ENCODE measurements at regions not wholly inside any gene's neighbourhood (a gene's known extent, or its start where the extent isn't known, plus 50 kb on each side); places are given as distances from the start of the nearest gene placed in this dataset.

- intact Hi-C loops (cut with DNase I): no loop called here
- Histone ChIP-seq H3K4me1 (no peaks in the 10 kb centered on the region), H3K4me3 (no peak overlapping the region), H3K9me3 (peaks cover 7 to 14% (median 11%) of the 10 kb centered on the region in 4 donors), H3K36me3 (no peaks in the 10 kb centered on the region), H3K27me3 (no peaks in the 10 kb centered on the region), H3K27ac (no peak overlapping the region)
- no peak for DNase-seq
- 94 to 96% methylated on average over 6 of the region's 6 CpGs for WGBS, 2 donors
- TF ChIP-seq POLR2AphosphoS5 (IDR thresholded peaks at IDR 0.05) (no peak), CTCF (IDR thresholded peaks at IDR 0.05) (no peak), POLR2A (IDR thresholded peaks at IDR 0.05) (no peak), EP300 (IDR thresholded peaks at IDR 0.05) (no peak)
These were observed 249.3 kb upstream of the ECI2 start for GRCh38 chr6:4384656-4385055.

- Histone ChIP-seq H3K27ac (no peak overlapping the region), H3K4me3 (no peak overlapping the region), H3K4me1 (no peaks in the 10 kb centered on the region), H3K27me3 (no peaks in the 10 kb centered on the region), H3K36me3 (no peaks in the 10 kb centered on the region), H3K9me3 (peaks cover 7 to 14% (median 11%) of the 10 kb centered on the region in 4 donors)
- no peak for DNase-seq
- intact Hi-C loops (cut with DNase I): no loop called here
- WGBS, 2 donors: 90% methylated on average over 11 of the region's 11 CpGs
- TF ChIP-seq POLR2AphosphoS5 (IDR thresholded peaks at IDR 0.05) (no peak), POLR2A (IDR thresholded peaks at IDR 0.05) (no peak), EP300 (IDR thresholded peaks at IDR 0.05) (no peak), CTCF (IDR thresholded peaks at IDR 0.05) (no peak)
These were observed 248.7 kb upstream of the ECI2 start for GRCh38 chr6:4383910-4384638.

DNA sequence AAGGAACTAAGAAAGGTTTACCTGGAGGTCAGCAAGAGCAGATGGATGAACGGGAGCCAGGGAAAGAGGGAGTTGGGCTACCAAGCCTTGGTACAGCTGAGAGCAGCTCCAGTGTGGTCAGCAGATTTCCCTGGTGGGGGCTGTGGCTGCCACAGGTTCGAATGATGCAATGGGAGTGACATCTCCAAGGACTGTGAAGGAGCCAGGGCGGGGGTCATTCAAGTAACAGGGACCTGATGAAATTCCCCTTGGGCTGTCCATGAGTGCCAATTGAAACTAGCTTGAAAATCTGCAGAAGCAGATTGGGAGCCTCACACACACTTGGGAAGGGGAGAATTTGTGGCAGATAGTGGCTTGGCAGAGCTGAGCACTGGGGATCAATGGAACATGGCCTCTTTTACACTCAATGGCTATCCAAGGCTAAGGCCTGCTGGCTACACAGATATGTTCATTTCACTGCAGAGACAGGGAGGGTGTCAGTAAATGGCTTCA is 247.0 kb upstream of the ECI2 start:
- H3K36me3 ChIP-seq: no peaks in the 10 kb centered on the region
- H3K4me3 ChIP-seq: no peak overlapping the region
- no peak for DNase-seq
- no peak overlapping the region for H3K27ac ChIP-seq
- H3K4me1 ChIP-seq: no peaks in the 10 kb centered on the region
- 84 to 89% methylated on average over 3 of the region's 3 CpGs for WGBS, 2 donors
- TF ChIP-seq POLR2AphosphoS5 (IDR thresholded peaks at IDR 0.05) (no peak), CTCF (IDR thresholded peaks at IDR 0.05) (no peak), POLR2A (IDR thresholded peaks at IDR 0.05) (no peak), EP300 (IDR thresholded peaks at IDR 0.05) (no peak)
- intact Hi-C loops (cut with DNase I): no loop called here
- H3K27me3 ChIP-seq: no peaks in the 10 kb centered on the region
- peaks cover 7 to 14% (median 11%) of the 10 kb centered on the region in 4 donors for H3K9me3 ChIP-seq

GRCh38 chr6:4381381-4381780 is 246.0 kb upstream of the ECI2 start:
- Histone ChIP-seq H3K36me3 (no peaks in the 10 kb centered on the region), H3K9me3 (peaks cover 7 to 14% (median 11%) of the 10 kb centered on the region in 4 donors), H3K4me3 (no peak overlapping the region), H3K27me3 (no peaks in the 10 kb centered on the region), H3K27ac (peak overlapping the region in 2 of 4 donors; percentile 28 to 35), H3K4me1 (no peaks in the 10 kb centered on the region)
- intact Hi-C loops (cut with DNase I): no loop called here
- WGBS, 2 donors: 69 to 80% methylated on average over 4 of the region's 4 CpGs
- TF ChIP-seq POLR2A (IDR thresholded peaks at IDR 0.05): no peak
- TF ChIP-seq CTCF (IDR thresholded peaks at IDR 0.05): no peak
- TF ChIP-seq POLR2AphosphoS5 (IDR thresholded peaks at IDR 0.05): peak in 1 of 4 donors; percentile 7
- no peak for TF ChIP-seq EP300 (IDR thresholded peaks at IDR 0.05)
- DNase-seq: no peak

All from sigmoid colon (tissue), 6 donors.